NCI-H2196 treated with DMSO at 0.1 percent for 48 hours (cell line): ENCODE measurements at regions not wholly inside any gene's neighbourhood (a gene's known extent, or its start where the extent isn't known, plus 50 kb on each side); places are given as distances from the start of the nearest gene placed in this dataset.

Experiments used
- DNase-seq: peaks from one replicate; lab custom pipeline; 2025; ENCODE audit not compliant: unreplicated experiment; lab: John Stamatoyannopoulos, UW

DNA sequence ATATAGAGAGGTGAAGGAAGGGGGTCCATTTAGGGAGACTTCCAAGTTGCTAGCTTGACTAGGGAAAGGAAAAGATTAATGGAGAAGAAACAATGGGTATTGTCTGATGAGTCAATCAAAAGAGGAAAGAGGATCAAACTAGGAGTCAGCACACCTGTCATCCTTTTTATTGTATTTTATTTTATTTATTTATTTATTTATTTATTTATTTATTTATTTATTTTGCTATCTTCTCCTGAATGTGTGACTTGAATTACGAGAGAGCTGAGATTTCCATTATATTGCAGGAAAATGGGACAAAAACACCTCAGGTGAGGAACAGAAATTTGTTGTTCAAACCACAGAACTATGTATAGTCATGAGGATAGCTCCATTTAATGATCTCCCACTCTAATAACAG is 58.9 kb downstream of the NUDT11 start:
- no peak for DNase-seq

GRCh38 chrX:51435101-51435500 is 61.3 kb downstream of the NUDT11 start:
- DNase-seq, result no peak

- DNase-seq, result no peak
These were observed 74.3 kb downstream of the NUDT11 start for GRCh38 chrX:51421972-51422597.

DNA sequence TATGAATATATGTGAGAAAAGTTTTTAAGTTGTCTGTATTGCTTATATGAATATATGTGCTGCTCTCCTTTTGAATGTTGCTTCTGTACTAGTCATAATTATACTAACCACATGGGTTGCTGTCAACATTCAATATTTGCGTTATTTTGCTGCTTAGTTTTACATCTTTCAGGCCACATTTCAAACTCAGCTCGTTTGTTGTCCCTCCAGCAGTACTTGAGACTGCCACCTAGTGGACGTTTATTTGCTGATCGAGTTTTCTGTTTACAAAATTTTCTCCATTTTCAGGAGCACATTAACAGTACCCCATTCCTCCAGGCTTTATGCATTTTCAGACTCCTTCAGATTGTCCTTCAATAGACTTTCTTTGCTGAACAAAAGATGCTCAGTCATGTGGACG is 75.8 kb downstream of the NUDT11 start:
- DNase-seq, result peak; percentile 0

DNA sequence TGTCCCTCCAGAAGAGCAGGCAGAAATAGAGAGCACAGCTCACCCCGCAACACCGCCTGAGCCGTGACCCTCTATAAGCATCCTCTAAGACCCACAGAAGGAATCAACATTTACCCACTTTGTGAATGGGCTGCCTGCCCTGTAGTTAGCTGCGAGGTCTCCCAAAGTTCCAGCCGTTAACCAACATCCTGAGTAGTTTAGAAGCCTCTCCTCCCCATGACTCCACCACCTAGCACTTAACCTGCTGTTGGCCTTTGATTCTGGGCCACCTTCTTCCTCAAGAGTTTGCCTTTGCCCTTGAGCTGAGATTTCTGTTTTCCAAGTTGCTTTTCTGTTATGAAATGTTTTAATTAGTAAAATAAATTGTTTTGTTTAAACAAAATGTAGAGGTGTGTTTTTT is 75.8 kb downstream of the NUDT10 start:
- no peak for DNase-seq

DNA sequence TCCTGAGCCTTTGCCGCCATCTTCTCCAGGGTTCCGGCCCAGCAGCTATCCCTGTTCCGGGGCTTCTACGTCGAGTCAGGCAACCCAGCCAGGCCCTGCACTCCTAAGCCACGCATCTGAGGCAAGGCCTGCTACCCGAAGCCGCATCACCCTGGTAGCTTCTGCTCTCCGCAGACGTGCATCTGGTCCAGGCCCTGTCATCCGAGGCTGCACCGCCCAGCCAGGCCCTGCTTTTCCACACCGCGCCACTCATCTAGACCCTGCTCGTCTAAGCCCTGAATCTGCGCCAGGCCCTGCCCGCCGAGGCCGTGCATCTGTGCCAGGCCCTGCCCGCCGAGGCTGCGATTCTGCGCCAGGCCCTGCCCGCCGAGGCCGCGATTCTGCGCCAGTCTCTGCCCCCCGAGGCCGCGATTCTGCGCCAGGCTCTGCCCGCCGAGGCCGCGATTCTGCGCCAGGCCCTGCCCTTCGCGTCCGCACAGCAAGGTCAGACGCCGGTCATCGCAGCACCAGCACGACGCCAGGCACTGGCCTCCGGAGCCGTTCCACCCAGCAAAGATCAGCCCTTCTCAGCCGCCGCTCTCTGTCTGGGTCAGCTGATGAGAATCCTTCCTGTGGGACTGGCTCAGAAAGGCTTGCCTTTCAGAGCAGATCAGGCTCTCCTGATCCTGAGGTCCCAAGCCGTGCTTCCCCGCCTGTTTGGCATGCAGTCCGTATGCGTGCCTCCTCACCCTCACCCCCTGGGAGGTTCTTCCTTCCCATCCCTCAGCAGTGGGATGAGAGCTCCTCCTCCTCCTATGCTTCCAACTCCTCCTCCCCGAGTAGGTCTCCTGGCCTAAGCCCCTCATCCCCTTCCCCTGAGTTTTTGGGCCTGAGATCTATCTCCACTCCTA is 75.1 kb downstream of the NUDT10 start:
- no peak for DNase-seq

DNA sequence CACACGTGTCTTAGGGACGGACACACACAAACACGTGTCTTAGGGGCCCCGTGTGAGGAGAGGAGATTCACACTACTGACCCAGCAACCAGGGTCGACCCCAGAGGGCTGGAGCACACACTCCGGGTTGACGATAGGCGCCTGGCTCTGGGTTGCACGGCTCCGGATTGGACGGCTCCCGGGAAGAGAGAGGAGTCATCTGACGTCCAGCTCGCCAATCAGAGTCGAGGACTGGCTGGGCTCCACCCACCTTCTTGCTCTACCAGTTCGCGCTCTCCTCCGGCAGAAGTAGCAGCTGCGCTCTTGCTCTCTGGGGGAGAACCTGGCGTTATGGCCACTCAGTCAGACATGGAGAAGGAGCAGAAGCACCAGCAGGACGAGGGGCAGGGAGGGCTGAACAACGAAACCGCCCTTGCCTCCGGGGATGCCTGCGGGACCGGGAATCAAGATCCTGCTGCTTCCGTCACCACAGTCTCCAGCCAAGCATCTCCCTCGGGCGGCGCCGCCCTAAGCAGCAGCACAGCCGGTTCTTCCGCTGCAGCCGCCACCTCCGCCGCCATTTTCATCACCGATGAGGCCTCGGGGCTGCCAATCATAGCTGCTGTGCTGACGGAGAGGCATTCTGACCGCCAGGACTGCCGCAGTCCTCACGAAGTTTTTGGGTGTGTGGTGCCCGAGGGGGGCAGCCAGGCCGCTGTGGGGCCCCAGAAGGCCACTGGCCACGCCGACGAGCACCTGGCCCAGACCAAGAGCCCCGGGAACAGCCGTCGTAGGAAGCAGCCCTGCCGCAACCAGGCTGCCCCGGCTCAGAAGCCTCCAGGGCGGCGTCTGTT is 74.3 kb downstream of the NUDT10 start:
- DNase-seq, result no peak

DNA sequence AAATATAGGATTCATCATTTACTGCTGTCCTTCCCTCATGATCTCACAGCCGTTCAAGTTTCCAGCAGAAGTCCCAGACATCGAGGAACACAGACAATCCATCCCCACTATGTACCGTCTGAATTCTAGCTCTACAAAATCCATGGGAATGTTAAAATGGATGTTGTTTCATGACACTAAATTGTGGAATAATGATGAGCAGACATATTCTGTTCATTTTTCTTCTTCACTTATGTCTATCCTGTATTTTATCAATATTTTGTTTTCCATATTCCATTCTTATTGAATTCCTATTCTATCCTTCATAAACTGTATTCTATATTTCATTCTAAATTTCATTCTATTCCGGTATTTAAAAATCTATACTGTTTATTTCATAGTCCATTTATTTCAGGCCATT is 71.8 kb downstream of the NUDT10 start:
- no peak for DNase-seq

- DNase-seq, result no peak
These were observed 63.4 kb downstream of the NUDT10 start for GRCh38 chrX:51395810-51396728.

- DNase-seq, result no peak
These were observed 62.8 kb downstream of the NUDT10 start for GRCh38 chrX:51395480-51395809.
